ENCODE measurements at regions not wholly inside any gene's neighbourhood (a gene's known extent, or its start where the extent isn't known, plus 50 kb on each side); places are given as distances from the start of the nearest gene placed in this dataset.

GRCh38 chr2:152863826-152864225 is 145.4 kb downstream of the ARL6IP6 start:
- no peak for TF ChIP-seq CTCF (IDR thresholded peaks at IDR 0.05)
- no peak for TF ChIP-seq TCF7L2 (IDR thresholded peaks at IDR 0.05; ENCODE audit: low read depth, low read length)

All from Panc1 (cell line).